IPS-NIHi7 (cell line): ENCODE measurements at regions not wholly inside any gene's neighbourhood (a gene's known extent, or its start where the extent isn't known, plus 50 kb on each side); places are given as distances from the start of the nearest gene placed in this dataset.

Source experiments
- DNase-seq: peaks from one replicate; pipeline ENCODE4 v3.0.0; 2012; ENCODE audit warnings: mixed read lengths; ENCODE audit errors: extremely low spot score

- no peak for DNase-seq
Observed at GRCh38 chr2:81598453-81598852, 1293.9 kb upstream of the LRRTM1 start.

- DNase-seq, result no peak
Observed at GRCh38 chr2:81589406-81589805, 1284.9 kb upstream of the LRRTM1 start.

DNA sequence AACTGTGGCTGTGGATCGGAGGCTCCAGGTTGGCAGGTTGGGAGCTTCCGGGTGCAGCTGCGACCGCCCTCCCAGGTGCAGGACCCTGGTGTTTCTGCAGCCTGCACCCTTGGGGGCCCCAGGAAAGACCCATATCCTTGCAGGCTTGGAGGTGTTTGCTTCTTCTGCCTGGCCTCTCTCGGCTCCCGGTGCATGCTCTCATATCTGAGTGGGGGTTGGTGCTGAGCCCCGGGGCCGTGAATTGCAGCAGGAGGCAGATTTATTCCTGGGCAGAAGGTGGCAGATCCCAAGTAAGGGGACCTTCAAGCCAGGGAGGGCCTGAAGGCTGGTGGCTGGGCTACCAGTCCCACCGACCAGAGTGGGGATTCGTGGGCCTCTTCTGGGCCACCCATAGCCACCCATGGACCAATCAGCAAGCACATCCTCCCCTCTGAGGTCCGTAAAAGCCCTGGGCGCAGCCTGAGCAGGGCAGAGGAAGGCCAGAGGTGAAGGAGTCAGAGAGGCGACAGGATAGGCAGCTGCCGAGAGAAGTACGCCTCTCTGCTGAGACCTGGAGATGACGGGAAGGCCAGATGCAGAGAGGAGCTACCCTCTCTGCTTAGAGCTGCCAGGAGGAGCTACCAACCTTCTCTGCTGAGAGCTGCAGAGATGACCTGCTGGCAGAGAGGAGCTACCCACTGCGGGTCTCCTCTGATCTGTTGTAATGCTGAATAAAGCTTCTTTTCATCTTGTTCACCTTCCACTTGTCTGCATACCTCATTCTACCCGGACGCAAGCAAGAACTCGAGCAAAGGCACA, 1279.0 kb upstream of the LRRTM1 start:
- DNase-seq, result no peak

- no peak for DNase-seq
Observed at GRCh38 chr2:81576713-81577112, 1272.2 kb upstream of the LRRTM1 start.

GRCh38 chr2:81551040-81551634, 1246.6 kb upstream of the LRRTM1 start:
- no peak for DNase-seq

GRCh38 chr2:81550277-81550676, 1245.7 kb upstream of the LRRTM1 start:
- no peak for DNase-seq

DNA sequence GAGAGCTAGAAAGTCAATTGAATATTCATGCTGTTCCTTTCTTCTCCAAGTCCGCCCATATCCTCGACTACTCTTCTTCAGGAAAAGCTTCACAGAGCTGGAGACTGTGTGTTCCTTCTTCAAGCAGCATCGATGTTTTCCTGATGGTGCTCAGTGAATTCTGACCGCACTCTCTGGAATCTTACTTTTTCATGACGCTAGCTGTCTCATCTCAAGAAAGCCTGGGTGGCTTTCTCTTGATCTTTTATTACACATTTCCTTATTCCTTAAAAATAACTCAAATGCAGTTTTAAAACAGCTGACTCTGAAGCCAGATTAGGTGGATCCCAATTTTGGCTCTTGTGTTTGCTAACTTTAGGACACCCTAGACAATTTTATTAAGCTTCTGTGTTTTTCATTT, 1245.1 kb upstream of the LRRTM1 start:
- no peak for DNase-seq

DNA sequence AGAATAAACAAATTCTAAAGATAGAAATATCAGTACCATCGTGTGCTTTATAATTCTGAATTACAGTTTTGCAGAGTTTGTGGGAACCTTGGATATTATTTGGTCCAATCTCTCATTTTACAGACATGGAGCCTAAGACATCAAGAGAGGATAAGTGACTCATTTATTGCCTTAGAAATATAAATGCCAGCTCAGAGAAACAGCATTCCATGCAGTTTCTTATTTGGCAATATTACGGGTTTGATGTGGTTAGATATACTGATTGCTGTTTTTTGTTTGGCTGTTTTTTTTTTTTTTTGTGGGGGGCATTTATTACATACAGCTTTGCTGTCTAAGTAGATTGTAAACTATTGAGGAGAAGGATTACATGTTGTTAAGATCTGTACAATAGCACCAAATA, 1241.1 kb upstream of the LRRTM1 start:
- DNase-seq, result no peak

DNA sequence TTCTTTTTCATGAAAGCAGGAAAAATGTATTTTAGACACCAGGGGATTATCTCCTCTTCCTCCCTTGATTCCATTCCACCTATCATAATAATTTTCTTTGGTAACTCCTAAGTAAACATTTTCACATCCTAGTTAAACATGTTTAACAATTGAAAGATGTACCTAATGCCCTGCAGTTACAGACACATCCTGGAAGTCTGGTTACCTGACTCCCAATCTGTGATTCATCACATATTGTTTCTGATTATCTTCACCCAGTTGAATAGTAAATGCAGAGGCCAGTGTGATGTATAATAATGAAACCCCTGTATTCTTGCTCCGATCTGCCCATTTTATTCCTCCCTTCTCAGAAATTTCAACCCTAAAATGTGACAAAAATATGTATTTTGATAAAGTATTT, 1237.6 kb upstream of the LRRTM1 start:
- no peak for DNase-seq

DNA sequence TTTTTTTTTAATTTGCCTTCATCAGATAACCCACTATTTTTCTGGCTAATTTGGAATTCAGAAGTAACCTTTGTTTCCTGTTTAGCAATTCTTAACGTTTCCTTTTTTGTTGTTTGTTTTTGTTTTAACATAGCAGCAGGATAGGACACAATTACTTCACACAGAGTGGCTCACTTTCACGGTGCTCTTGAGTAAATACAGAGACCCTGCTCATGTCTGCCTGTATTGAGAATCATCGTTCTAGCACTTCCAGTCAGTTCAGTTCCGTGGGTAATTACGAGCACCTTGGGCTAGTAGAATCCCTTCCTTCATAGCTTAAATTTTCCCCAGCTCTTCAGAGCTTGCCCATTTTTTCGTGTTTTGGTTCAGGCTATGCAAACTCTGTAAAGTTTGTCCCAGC, 1225.4 kb upstream of the LRRTM1 start:
- no peak for DNase-seq

DNA sequence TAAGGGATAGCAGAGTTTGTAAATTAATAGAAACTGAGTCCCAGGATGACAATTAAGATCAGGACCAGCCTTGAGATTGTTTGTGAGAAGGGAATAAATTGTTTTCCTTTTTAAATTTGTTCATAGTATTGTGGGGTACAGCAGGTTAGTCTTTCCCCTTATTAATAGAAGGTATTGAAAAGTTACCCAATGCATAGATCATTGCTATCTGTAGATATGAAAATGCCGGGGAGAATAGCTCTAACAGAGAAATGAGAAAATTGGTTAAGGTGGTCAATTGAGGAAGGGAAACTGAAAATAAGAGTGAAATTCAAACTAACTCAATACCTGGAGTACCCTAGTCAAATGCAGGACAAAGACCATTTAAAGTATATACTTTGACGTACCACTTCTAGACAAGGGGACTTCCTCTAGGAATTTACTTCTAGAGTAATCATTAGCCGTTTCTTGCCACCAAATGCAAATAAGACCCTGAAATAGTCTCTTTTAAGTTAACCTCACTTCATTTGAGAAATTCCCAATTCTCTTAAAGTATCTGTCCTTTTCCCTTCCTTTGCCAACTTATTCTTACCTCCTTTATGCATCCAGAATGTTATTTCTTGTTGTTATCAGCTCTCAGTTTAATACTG, 1224.4 kb upstream of the LRRTM1 start:
- no peak for DNase-seq

- DNase-seq, result peak; percentile 31
Observed at GRCh38 chr2:81523344-81523743, 1218.8 kb upstream of the LRRTM1 start.

DNA sequence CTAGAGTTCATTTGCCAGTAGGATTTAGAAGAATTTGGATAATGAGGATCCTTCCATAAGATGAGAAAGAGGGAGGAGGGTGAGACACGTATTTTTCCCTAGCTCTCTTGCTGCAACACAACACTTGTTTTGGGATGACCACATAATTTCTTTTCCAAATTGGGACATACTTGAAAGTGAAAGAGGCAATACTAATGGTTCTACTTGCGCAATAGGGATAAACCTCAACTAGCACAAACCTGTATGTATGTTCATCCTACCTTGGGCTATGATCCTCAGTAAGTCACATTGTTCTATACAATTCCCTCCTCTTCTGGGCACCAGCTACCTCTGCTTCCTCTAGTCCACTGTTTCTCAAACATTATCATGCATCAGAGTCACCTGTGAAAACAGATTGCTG, 1208.8 kb upstream of the LRRTM1 start:
- DNase-seq, result no peak

- no peak for DNase-seq
Observed at GRCh38 chr2:81505586-81505985, 1201.0 kb upstream of the LRRTM1 start.

GRCh38 chr2:81495556-81495955, 1191.0 kb upstream of the LRRTM1 start:
- DNase-seq, result no peak

GRCh38 chr2:81483254-81483653, 1178.7 kb upstream of the LRRTM1 start:
- DNase-seq, result no peak

GRCh38 chr2:81481994-81482368, 1177.4 kb upstream of the LRRTM1 start:
- no peak for DNase-seq

DNA sequence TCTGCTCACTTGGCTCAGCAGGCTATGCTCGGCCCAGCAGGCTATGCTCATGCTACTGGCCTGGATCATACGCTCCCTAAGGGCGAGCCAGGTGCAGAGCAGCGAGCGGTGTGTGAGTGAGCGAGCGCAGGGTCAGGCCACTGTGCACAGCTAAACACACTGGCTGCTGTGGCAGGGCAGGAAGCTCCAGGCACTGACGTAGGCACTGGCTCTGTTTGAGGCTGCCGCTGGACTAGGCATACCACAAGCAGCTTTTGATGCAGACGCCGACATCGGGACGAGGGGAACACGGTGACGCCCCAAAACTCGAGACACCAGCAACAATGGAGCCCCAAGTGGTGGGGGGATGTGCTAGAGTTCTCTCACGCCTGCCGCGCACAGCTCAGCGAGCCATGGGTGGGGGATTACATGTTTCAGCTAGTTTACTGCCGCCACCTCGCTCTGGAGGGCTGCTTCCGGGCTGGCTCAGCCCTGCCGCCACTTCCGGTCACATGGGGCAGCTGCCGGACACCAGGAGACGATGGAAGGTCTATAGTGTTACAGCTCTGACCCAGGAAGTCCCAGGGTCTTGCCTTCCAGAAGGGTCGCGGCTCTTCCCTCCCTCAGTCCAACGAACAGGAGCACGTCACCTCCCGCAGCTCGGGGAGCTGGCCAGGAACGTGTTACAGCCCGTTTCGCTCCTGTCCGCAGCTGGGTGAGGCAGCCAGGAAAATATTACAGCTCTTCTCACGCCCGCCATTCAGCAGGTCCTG, 1176.9 kb upstream of the LRRTM1 start:
- peak; percentile 8 for DNase-seq

- DNase-seq, result no peak
Observed at GRCh38 chr2:81467096-81467495, 1162.5 kb upstream of the LRRTM1 start.

DNA sequence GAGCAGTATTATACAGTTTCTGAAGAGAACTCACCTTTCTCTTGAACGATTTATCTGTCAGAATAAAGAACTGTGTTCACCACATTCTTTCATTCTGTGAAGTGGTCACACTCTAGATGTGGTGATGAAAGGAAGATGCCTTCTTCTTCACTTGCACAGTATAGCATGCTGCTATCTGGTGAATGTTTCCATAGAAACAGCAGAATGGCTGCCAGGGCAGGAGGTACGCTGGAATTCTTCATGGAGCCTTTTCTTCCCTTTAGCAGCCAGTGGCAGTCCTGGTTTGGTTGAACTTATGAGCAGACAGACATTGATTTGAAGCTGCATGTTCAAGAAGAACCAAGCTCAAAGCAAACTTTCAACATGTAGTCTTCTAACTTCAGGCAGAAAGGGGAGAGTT, 1157.9 kb upstream of the LRRTM1 start:
- no peak for DNase-seq

GRCh38 chr2:81445176-81445575, 1140.6 kb upstream of the LRRTM1 start:
- DNase-seq, result no peak

GRCh38 chr2:81437456-81438000, 1133.0 kb upstream of the LRRTM1 start:
- DNase-seq, result no peak
